ENCODE measurements at regions not wholly inside any gene's neighbourhood (a gene's known extent, or its start where the extent isn't known, plus 50 kb on each side); places are given as distances from the start of the nearest gene placed in this dataset.

DNA sequence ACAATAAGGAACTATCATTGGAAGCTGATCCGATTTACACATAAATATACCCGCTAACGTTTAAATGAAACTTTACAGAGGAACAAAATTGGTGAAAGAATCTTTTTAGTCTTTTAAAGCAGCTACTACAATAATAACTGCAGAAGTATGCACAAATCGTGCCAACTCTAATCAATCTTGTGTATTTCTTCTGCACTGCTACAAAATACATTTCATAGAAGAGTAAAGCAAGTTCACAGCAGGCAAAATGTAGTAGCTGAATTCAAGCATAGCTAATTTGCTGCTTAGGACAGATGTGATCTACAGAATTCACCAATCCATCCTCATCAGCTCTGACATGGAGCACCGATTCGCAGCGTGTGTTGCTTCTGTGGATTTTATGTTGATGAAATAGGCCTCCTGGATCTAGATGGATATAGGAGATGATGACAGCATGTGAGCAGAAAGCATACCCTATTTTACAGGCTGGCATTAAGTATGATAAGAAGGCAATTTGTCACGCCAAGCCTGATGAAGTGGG is 367.3 kb upstream of the FGF13 start:
- no peak for TF ChIP-seq YY1 (IDR thresholded peaks at IDR 0.05; ENCODE audit: extremely low read depth, insufficient replicate concordance, low read depth, low read length)
- TF ChIP-seq, protein P1, sequence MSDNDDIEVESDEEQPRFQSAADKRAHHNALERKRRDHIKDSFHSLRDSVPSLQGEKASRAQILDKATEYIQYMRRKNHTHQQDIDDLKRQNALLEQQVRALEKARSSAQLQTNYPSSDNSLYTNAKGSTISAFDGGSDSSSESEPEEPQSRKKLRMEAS (IDR thresholded peaks at IDR 0.05): no peak
- TF ChIP-seq, protein P2, sequence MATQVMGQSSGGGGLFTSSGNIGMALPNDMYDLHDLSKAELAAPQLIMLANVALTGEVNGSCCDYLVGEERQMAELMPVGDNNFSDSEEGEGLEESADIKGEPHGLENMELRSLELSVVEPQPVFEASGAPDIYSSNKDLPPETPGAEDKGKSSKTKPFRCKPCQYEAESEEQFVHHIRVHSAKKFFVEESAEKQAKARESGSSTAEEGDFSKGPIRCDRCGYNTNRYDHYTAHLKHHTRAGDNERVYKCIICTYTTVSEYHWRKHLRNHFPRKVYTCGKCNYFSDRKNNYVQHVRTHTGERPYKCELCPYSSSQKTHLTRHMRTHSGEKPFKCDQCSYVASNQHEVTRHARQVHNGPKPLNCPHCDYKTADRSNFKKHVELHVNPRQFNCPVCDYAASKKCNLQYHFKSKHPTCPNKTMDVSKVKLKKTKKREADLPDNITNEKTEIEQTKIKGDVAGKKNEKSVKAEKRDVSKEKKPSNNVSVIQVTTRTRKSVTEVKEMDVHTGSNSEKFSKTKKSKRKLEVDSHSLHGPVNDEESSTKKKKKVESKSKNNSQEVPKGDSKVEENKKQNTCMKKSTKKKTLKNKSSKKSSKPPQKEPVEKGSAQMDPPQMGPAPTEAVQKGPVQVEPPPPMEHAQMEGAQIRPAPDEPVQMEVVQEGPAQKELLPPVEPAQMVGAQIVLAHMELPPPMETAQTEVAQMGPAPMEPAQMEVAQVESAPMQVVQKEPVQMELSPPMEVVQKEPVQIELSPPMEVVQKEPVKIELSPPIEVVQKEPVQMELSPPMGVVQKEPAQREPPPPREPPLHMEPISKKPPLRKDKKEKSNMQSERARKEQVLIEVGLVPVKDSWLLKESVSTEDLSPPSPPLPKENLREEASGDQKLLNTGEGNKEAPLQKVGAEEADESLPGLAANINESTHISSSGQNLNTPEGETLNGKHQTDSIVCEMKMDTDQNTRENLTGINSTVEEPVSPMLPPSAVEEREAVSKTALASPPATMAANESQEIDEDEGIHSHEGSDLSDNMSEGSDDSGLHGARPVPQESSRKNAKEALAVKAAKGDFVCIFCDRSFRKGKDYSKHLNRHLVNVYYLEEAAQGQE (IDR thresholded peaks at IDR 0.05; ENCODE audit: low read depth): no peak
- TF ChIP-seq, protein P3, sequence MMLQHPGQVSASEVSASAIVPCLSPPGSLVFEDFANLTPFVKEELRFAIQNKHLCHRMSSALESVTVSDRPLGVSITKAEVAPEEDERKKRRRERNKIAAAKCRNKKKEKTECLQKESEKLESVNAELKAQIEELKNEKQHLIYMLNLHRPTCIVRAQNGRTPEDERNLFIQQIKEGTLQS (IDR thresholded peaks at IDR 0.05): no peak
- TF ChIP-seq SRF (IDR thresholded peaks at IDR 0.05; ENCODE audit: low read depth): no peak
- TF ChIP-seq, protein P4, sequence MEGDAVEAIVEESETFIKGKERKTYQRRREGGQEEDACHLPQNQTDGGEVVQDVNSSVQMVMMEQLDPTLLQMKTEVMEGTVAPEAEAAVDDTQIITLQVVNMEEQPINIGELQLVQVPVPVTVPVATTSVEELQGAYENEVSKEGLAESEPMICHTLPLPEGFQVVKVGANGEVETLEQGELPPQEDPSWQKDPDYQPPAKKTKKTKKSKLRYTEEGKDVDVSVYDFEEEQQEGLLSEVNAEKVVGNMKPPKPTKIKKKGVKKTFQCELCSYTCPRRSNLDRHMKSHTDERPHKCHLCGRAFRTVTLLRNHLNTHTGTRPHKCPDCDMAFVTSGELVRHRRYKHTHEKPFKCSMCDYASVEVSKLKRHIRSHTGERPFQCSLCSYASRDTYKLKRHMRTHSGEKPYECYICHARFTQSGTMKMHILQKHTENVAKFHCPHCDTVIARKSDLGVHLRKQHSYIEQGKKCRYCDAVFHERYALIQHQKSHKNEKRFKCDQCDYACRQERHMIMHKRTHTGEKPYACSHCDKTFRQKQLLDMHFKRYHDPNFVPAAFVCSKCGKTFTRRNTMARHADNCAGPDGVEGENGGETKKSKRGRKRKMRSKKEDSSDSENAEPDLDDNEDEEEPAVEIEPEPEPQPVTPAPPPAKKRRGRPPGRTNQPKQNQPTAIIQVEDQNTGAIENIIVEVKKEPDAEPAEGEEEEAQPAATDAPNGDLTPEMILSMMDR (IDR thresholded peaks at IDR 0.05 in 2 of 3, conservative IDR thresholded peaks at IDR 0.05 in 1 of 3; ENCODE audit: borderline replicate concordance in 1 of 3, insufficient read depth in 1 of 3, low read depth in 2 of 3, low read length in 2 of 3): no peak
- no peak for TF ChIP-seq POLR2AphosphoS5 (IDR thresholded peaks at IDR 0.05; ENCODE audit: low read depth, low read length)
- TF ChIP-seq CEBPB (IDR thresholded peaks at IDR 0.05; ENCODE audit: low read depth): no peak
- TF ChIP-seq POLR2A (IDR thresholded peaks at IDR 0.05; ENCODE audit: borderline replicate concordance, extremely low read depth, insufficient read depth, insufficient read length): no peak
- no peak for TF ChIP-seq EZH2phosphoT487 (IDR thresholded peaks at IDR 0.05; ENCODE audit: borderline replicate concordance)

All from HCT116 (cell line).